Naive thymus-derived CD4-positive, alpha-beta T cell (primary cell): ENCODE measurements at regions not wholly inside any gene's neighbourhood (a gene's known extent, or its start where the extent isn't known, plus 50 kb on each side); places are given as distances from the start of the nearest gene placed in this dataset.
"Not testable (repeated sequence)": the region's sequence is repeated elsewhere in the genome, so short reads cannot be mapped to it uniquely, and the experiment has no call there.

ENCODE experiments used
- ATAC-seq: fragments of 150-1000 bp; cut with Tn5 transposase; 2 replicates; pipeline ENCODE4 v1.10.0; 2021; ENCODE audit warnings: mild to moderate bottlenecking, moderate library complexity
- CTCF ChIA-PET: fragments of 350-600 bp; sonication (Branson Sonifier 250); formaldehyde crosslinking; loops from one replicate; lab custom pipeline; 2021; ENCODE audit warnings: antibody characterized with exemption; lab: Charles Lee
- POLR2A ChIA-PET: fragments of 350-600 bp; sonication (Branson Sonifier 250); formaldehyde crosslinking; loops from one replicate; lab custom pipeline; 2021; ENCODE audit warnings: antibody characterized with exemption, inconsistent platforms; lab: Charles Lee
- DNase-seq, 9 donors: peaks; one replicate each; pipeline versions ENCODE4 v3.0.0 to v3.0.0-alpha.2; 2020 to 2022; ENCODE audit warnings: mixed read lengths in 1 of 9
- H3K27ac ChIP-seq: one replicate; pipeline ENCODE4 v1.7.0; 2013; ENCODE audit warnings: mild to moderate bottlenecking, low read depth, low read length, moderate library complexity
- H3K27me3 ChIP-seq, 2 donors: one replicate each; pipeline ENCODE4 v1.7.0; 2013; ENCODE audit warnings: low read length in 2 of 2, mild to moderate bottlenecking in 2 of 2, moderate library complexity in 2 of 2; ENCODE audit not compliant: control insufficient read depth in 2 of 2, insufficient read depth in 2 of 2
- H3K36me3 ChIP-seq, 3 experiments: 1 replicate in 2 of 3; 2 replicates in 1 of 3; pipeline ENCODE4 v1.7.0; 2013; ENCODE audit warnings: low read length in 3 of 3, mild to moderate bottlenecking in 3 of 3, moderate library complexity in 1 of 3; ENCODE audit not compliant: insufficient read depth in 3 of 3, control insufficient read depth in 2 of 3
- H3K4me1 ChIP-seq, 2 donors: one replicate each; pipeline ENCODE4 v1.7.0; 2013; ENCODE audit warnings: low read length in 2 of 2, mild to moderate bottlenecking in 2 of 2, moderate library complexity in 1 of 2; ENCODE audit not compliant: control insufficient read depth in 2 of 2, insufficient read depth in 2 of 2
- H3K4me3 ChIP-seq: 2 replicates; pipeline ENCODE4 v1.7.0; 2013; ENCODE audit warnings: mild to moderate bottlenecking, low read length
- H3K9me3 ChIP-seq, 3 experiments: 1 replicate in 2 of 3; 2 replicates in 1 of 3; pipeline ENCODE4 v1.7.0; 2013; ENCODE audit warnings: low read length in 3 of 3; ENCODE audit not compliant: control insufficient read depth in 2 of 3
- H3K27ac Mint-ChIP-seq, 9 donors: one replicate each; pipeline ENCODE4 v1.8.0; 2020 to 2022; ENCODE audit warnings: mixed read lengths in 9 of 9, mild to moderate bottlenecking in 8 of 9, moderate library complexity in 5 of 9, inconsistent platforms in 2 of 9
- H3K27me3 Mint-ChIP-seq, 5 donors: one replicate each; pipeline ENCODE4 v1.8.0; 2021 to 2022; ENCODE audit warnings: mixed read lengths in 5 of 5, mild to moderate bottlenecking in 1 of 5
- H3K36me3 Mint-ChIP-seq, 5 donors: one replicate each; pipeline ENCODE4 v1.8.0; 2020 to 2022; ENCODE audit warnings: mixed read lengths in 5 of 5, mild to moderate bottlenecking in 3 of 5, inconsistent platforms in 1 of 5
- H3K4me1 Mint-ChIP-seq, 7 donors: one replicate each; pipeline ENCODE4 v1.8.0; 2020 to 2022; ENCODE audit warnings: mixed read lengths in 7 of 7, mild to moderate bottlenecking in 3 of 7, inconsistent platforms in 1 of 7
- H3K4me3 Mint-ChIP-seq, 10 donors: one replicate each; pipeline ENCODE4 v1.8.0; 2020 to 2022; ENCODE audit warnings: mild to moderate bottlenecking in 10 of 10, mixed read lengths in 10 of 10, moderate library complexity in 6 of 10, inconsistent platforms in 2 of 10
- H3K9me3 Mint-ChIP-seq, 11 donors: one replicate each; pipeline ENCODE4 v1.8.0; 2020 to 2022; ENCODE audit warnings: mixed read lengths in 11 of 11, mild to moderate bottlenecking in 4 of 11, inconsistent platforms in 1 of 11, moderate library complexity in 1 of 11
- intact Hi-C, 2 donors: fragments of 100-400 bp; cut with micrococcal nuclease; formaldehyde crosslinking; loops; one replicate each; pipeline ENCODE4 v1.15.1; 2023

GRCh38 chr10:28769091-28769604 is 91.8 kb downstream of the BAMBI start:
- Histone ChIP-seq H3K27me3 (no peaks in the 10 kb centered on the region), H3K4me3 (no peak overlapping the region), H3K4me1 (no peaks in the 10 kb centered on the region), H3K9me3 (no peaks in the 10 kb centered on the region), H3K36me3 (no peaks in the 10 kb centered on the region), H3K27ac (no peak overlapping the region)
- intact Hi-C loops: no loop called here
- H3K9me3 Mint-ChIP-seq: peaks cover 0 to 9% (median 0%) of the 10 kb centered on the region in 11 donors
- ATAC-seq (no peak), DNase-seq (no peak)
- H3K36me3 Mint-ChIP-seq: no peaks in the 10 kb centered on the region
- CTCF ChIA-PET: no interaction called here
- H3K4me3 Mint-ChIP-seq: no peak overlapping the region
- H3K4me1 Mint-ChIP-seq: no peaks in the 10 kb centered on the region
- no peak overlapping the region for H3K27ac Mint-ChIP-seq
- POLR2A ChIA-PET: no interaction called here
- peaks cover 0 to 28% (median 13%) of the 10 kb centered on the region in 5 donors for H3K27me3 Mint-ChIP-seq

DNA sequence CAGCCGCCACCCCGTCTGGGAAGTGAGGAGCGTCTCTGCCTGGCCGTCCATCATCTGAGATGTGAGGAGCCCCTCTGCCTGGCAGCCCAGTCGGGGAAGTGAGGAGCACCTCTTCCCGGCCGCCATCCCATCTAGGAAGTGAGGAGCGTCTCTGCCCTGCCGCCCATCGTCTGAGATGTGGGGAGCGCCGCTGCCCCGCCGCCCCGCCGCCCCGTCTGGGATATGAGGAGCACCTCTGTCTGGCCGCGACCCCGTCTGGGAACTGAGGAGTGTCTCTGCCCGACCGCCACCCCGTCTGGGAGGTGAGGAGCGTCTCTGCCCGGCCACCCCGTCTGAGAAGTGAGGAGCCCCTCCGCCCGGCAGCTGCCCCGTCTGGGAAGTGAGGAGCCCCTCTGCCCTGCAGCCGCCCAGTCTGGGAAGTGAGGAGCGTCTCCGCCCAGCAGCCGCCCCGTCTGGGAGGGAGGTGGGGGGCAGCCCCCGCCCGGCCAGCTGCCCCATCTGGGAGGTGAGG is 94.3 kb downstream of the BAMBI start:
- H3K36me3 Mint-ChIP-seq, H3K4me1 Mint-ChIP-seq, H3K4me3 Mint-ChIP-seq, intact Hi-C loops, H3K27me3 ChIP-seq, H3K9me3 Mint-ChIP-seq, H3K9me3 ChIP-seq, H3K27ac ChIP-seq, H3K27ac Mint-ChIP-seq, H3K36me3 ChIP-seq, H3K4me3 ChIP-seq, POLR2A ChIA-PET, DNase-seq, H3K4me1 ChIP-seq, CTCF ChIA-PET, ATAC-seq: not testable (repeated sequence)
- peaks cover 0 to 20% (median 8%) of the 10 kb centered on the region in 5 donors for H3K27me3 Mint-ChIP-seq

GRCh38 chr10:28774051-28774995 is 97.0 kb downstream of the BAMBI start:
- Histone ChIP-seq H3K36me3 (no peaks in the 10 kb centered on the region), H3K4me1 (no peaks in the 10 kb centered on the region), H3K4me3 (no peak overlapping the region), H3K27ac (no peak overlapping the region), H3K9me3 (no peaks in the 10 kb centered on the region), H3K27me3 (no peaks in the 10 kb centered on the region)
- CTCF ChIA-PET: no interaction called here
- Mint-ChIP-seq H3K27me3 (peaks cover 0 to 9% (median 5%) of the 10 kb centered on the region in 5 donors), H3K36me3 (no peaks in the 10 kb centered on the region), H3K4me1 (no peaks in the 10 kb centered on the region), H3K4me3 (no peak overlapping the region), H3K27ac (no peak overlapping the region), H3K9me3 (peaks cover 0 to 9% (median 5%) of the 10 kb centered on the region in 11 donors)
- ATAC-seq (no peak), DNase-seq (no peak)
- POLR2A ChIA-PET: no interaction called here
- intact Hi-C loops: no loop called here

DNA sequence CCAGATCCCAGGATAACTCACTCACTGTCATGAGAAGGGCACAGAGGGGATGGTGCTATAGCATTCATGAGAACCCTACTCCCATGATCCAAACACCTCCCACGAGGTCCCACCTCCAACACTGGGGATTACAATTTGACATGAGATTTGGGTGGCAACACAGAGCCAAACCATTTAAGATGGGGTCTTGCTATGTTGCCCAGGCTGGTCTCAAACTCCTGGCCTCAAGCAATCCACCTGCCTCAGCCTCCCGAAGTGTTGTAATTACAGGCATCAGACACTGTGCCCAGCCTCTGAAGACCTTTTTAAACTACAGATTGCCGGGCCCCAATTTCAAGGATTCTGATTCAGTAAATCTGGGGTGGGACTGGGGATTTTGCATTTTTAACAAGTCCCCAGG is 98.5 kb downstream of the BAMBI start:
- DNase-seq (no peak), ATAC-seq (no peak)
- H3K36me3 ChIP-seq: no peaks in the 10 kb centered on the region
- peaks cover 0 to 9% (median 5%) of the 10 kb centered on the region in 11 donors for H3K9me3 Mint-ChIP-seq
- H3K27ac Mint-ChIP-seq: no peak overlapping the region
- no peaks in the 10 kb centered on the region for H3K36me3 Mint-ChIP-seq
- no peak overlapping the region for H3K27ac ChIP-seq
- H3K9me3 ChIP-seq: no peaks in the 10 kb centered on the region
- H3K27me3 Mint-ChIP-seq: peaks cover 0 to 11% (median 5%) of the 10 kb centered on the region in 5 donors
- H3K4me1 Mint-ChIP-seq: no peaks in the 10 kb centered on the region
- ChIA-PET POLR2A (no interaction called here), CTCF (no interaction called here)
- no peaks in the 10 kb centered on the region for H3K27me3 ChIP-seq
- no peaks in the 10 kb centered on the region for H3K4me1 ChIP-seq
- H3K4me3 ChIP-seq: no peak overlapping the region
- no peak overlapping the region for H3K4me3 Mint-ChIP-seq
- intact Hi-C loops: no loop called here

- peaks cover 0 to 11% (median 7%) of the 10 kb centered on the region in 5 donors for H3K27me3 Mint-ChIP-seq
- Histone ChIP-seq H3K36me3 (no peaks in the 10 kb centered on the region), H3K27ac (no peak overlapping the region), H3K4me3 (no peak overlapping the region), H3K27me3 (no peaks in the 10 kb centered on the region), H3K4me1 (no peaks in the 10 kb centered on the region), H3K9me3 (no peaks in the 10 kb centered on the region)
- POLR2A ChIA-PET: no interaction called here
- H3K4me3 Mint-ChIP-seq: no peak overlapping the region
- H3K27ac Mint-ChIP-seq: no peak overlapping the region
- CTCF ChIA-PET: no interaction called here
- H3K36me3 Mint-ChIP-seq: no peaks in the 10 kb centered on the region
- H3K4me1 Mint-ChIP-seq: no peaks in the 10 kb centered on the region
- ATAC-seq (no peak), DNase-seq (no peak)
- H3K9me3 Mint-ChIP-seq: peaks cover 0 to 9% (median 4%) of the 10 kb centered on the region in 11 donors
- intact Hi-C loops: no loop called here
Observed at GRCh38 chr10:28776519-28776918, 99.2 kb downstream of the BAMBI start.

DNA sequence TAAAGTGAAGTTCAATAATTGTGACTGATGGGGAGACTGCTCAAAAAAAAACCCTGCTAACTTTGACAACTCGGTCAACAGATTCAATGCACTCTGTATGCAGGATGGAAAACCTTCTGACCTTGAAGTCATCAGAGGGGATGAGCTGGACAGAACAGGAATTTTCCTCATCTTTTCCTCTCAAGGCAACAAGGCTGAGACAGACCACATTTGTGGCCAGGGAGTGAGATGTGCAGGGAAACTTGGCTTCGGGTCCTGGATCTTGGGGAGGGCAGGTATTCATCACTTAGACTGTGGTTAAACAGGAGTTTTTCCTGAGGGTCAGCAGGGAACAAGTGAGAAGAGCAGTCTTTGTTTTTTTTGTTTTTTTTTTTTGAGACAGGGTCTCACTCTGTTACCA is 100.6 kb downstream of the BAMBI start:
- Histone ChIP-seq H3K36me3 (no peaks in the 10 kb centered on the region), H3K4me1 (no peaks in the 10 kb centered on the region), H3K4me3 (no peak overlapping the region), H3K27ac (no peak overlapping the region), H3K9me3 (no peaks in the 10 kb centered on the region), H3K27me3 (no peaks in the 10 kb centered on the region)
- intact Hi-C loops: no loop called here
- ATAC-seq (no peak), DNase-seq (no peak)
- CTCF ChIA-PET: no interaction called here
- Mint-ChIP-seq H3K4me1 (no peaks in the 10 kb centered on the region), H3K27ac (no peak overlapping the region), H3K27me3 (peaks cover 0 to 11% (median 7%) of the 10 kb centered on the region in 5 donors), H3K4me3 (no peak overlapping the region), H3K36me3 (no peaks in the 10 kb centered on the region), H3K9me3 (peaks cover 0 to 9% (median 4%) of the 10 kb centered on the region in 11 donors)
- POLR2A ChIA-PET: no interaction called here
